Sigmoid colon (tissue), 6 donors: ENCODE measurements at regions not wholly inside any gene's neighbourhood (a gene's known extent, or its start where the extent isn't known, plus 50 kb on each side); places are given as distances from the start of the nearest gene placed in this dataset.

ENCODE experiments used
- DNase-seq: peaks from one replicate; pipeline ENCODE4 v3.0.0-alpha.2; 2019
- H3K27ac ChIP-seq, 4 donors: fragments of 200-600 bp; sonication (generic); one replicate each; pipeline ENCODE4 v1.5.1; 2016 to 2019; ENCODE audit warnings: mild to moderate bottlenecking in 1 of 4
- H3K27me3 ChIP-seq, 3 donors: fragments of 200-600 bp; sonication (generic); one replicate each; pipeline ENCODE4 v1.5.1; 2019; ENCODE audit warnings: mild to moderate bottlenecking in 1 of 3
- H3K36me3 ChIP-seq, 4 donors: fragments of 200-600 bp; sonication (generic); one replicate each; pipeline ENCODE4 v1.5.1; 2016 to 2019
- H3K4me1 ChIP-seq, 4 donors: fragments of 200-600 bp; sonication (generic); one replicate each; pipeline ENCODE4 v1.5.1; 2017 to 2019
- H3K4me3 ChIP-seq, 4 donors: fragments of 200-600 bp; sonication (generic); one replicate each; pipeline ENCODE4 v1.5.1; 2017 to 2019; ENCODE audit warnings: mild to moderate bottlenecking in 2 of 4, moderate library complexity in 1 of 4
- H3K9me3 ChIP-seq, 4 donors: fragments of 200-600 bp in 3 of 4; sonication (generic) in 3 of 4; one replicate each; pipeline versions ENCODE4 v1.5.1 to v1.6.1; 2013 to 2019
- EP300 ChIP-seq, 4 donors: sonication (generic); formaldehyde crosslinking; IDR thresholded peaks; one replicate each; pipeline ENCODE4 v1.6.1; 2017; ENCODE audit warnings: antibody characterized with exemption in 4 of 4
- POLR2A ChIP-seq, 2 donors: fragments of 450-650 bp; IDR thresholded peaks; one replicate each; pipeline ENCODE4 v1.6.1; 2016; ENCODE audit warnings: antibody characterized with exemption in 2 of 2, mild to moderate bottlenecking in 2 of 2, moderate library complexity in 2 of 2
- POLR2AphosphoS5 ChIP-seq, 4 donors: sonication (generic); formaldehyde crosslinking; IDR thresholded peaks; one replicate each; pipeline ENCODE4 v1.6.1; 2017; ENCODE audit warnings: antibody characterized with exemption in 4 of 4
- WGBS, 2 donors: extraction: QIAGEN DNeasy Blood & Tissue Kit; methylation state at CpG; one replicate each; pipeline ENCODE4 v1.1.7; 2013; 5-methylcytosine and 5-hydroxymethylcytosine counted together
- intact Hi-C: fragments of 100-400 bp; cut with DNase I; formaldehyde crosslinking; loops from one replicate; pipeline ENCODE4 v1.15.1; 2023
- TF ChIP-seq, protein P1 (sequence below), 4 experiments: fragments of 450-650 bp in 3 of 4; fragments of 200-600 bp in 1 of 4; IDR thresholded peaks; one replicate each; pipeline ENCODE4 v1.5.1; 2016 to 2019; ENCODE audit warnings: antibody characterized with exemption in 4 of 4, mild to moderate bottlenecking in 3 of 4, moderate library complexity in 2 of 4
- donor health status: healthy with polysubstance abuse.
- donor health status: healthy.

DNA sequence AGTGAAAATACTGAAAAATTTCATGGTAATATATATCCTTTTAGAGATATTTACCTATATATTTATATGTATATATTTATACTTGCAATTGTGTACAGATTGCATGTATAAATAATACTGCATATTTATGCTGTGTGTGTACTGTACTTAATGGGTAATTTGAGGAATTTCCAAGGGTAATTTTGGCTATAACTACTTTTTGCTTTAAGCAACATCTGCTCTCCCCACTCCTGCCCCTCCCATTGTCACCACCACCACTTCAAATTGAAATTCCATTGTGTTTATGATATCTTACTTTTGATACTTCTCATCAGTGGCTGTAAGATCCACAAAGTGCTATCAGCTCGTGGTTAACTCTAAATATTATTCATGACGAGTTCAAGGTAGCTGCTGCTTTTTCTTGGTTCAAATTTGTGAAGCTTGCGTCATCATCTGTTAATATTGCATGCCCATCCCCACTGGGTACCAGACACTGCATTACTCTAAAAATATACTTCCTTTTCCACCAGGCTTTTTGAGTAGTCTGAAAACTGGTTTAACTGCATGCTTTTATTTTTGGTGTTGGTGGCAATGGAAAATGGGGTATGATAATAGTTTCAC is 91.7 kb upstream of the MITF start:
- TF ChIP-seq POLR2AphosphoS5 (IDR thresholded peaks at IDR 0.05) (no peak), EP300 (IDR thresholded peaks at IDR 0.05) (no peak), POLR2A (IDR thresholded peaks at IDR 0.05) (no peak)
- TF ChIP-seq, protein P1, sequence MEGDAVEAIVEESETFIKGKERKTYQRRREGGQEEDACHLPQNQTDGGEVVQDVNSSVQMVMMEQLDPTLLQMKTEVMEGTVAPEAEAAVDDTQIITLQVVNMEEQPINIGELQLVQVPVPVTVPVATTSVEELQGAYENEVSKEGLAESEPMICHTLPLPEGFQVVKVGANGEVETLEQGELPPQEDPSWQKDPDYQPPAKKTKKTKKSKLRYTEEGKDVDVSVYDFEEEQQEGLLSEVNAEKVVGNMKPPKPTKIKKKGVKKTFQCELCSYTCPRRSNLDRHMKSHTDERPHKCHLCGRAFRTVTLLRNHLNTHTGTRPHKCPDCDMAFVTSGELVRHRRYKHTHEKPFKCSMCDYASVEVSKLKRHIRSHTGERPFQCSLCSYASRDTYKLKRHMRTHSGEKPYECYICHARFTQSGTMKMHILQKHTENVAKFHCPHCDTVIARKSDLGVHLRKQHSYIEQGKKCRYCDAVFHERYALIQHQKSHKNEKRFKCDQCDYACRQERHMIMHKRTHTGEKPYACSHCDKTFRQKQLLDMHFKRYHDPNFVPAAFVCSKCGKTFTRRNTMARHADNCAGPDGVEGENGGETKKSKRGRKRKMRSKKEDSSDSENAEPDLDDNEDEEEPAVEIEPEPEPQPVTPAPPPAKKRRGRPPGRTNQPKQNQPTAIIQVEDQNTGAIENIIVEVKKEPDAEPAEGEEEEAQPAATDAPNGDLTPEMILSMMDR (IDR thresholded peaks at IDR 0.05): no peak
- Histone ChIP-seq H3K9me3 (no peaks in the 10 kb centered on the region), H3K36me3 (no peaks in the 10 kb centered on the region), H3K27me3 (no peaks in the 10 kb centered on the region), H3K4me1 (peaks cover 0 to 12% (median 6%) of the 10 kb centered on the region in 4 donors), H3K4me3 (no peak overlapping the region), H3K27ac (no peak overlapping the region)
- DNase-seq: no peak
- WGBS, 2 donors: 38 to 49% methylated on average over 3 of the region's 3 CpGs
- intact Hi-C loops: no loop called here

DNA sequence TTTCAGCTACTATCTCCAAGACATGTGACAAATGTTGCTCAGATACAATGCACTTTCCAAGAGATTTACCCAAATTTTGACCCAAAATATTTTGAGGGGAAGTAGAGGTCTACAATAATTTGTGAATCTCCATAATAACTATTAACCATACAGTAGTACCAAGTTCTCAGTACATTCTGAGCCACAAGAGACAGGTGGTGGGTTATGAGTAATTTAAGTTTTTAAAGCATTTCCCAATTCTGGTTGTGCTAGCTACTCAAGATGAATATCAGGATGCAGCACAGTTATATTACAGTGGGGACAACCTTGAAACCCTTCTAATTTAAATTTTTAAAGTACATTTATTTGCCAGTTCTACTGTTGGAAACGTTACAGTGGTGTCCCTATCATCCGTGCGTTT is 92.2 kb upstream of the MITF start:
- WGBS, 2 donors: 89 to 97% methylated on average over 3 of the region's 3 CpGs
- TF ChIP-seq POLR2A (IDR thresholded peaks at IDR 0.05) (no peak), POLR2AphosphoS5 (IDR thresholded peaks at IDR 0.05) (no peak), EP300 (IDR thresholded peaks at IDR 0.05) (no peak)
- TF ChIP-seq, protein P1 (IDR thresholded peaks at IDR 0.05): no peak
- Histone ChIP-seq H3K4me3 (no peak overlapping the region), H3K27ac (no peak overlapping the region), H3K9me3 (no peaks in the 10 kb centered on the region), H3K27me3 (no peaks in the 10 kb centered on the region), H3K4me1 (peaks cover 0 to 12% (median 6%) of the 10 kb centered on the region in 4 donors), H3K36me3 (no peaks in the 10 kb centered on the region)
- intact Hi-C loops: no loop called here
- no peak for DNase-seq

DNA sequence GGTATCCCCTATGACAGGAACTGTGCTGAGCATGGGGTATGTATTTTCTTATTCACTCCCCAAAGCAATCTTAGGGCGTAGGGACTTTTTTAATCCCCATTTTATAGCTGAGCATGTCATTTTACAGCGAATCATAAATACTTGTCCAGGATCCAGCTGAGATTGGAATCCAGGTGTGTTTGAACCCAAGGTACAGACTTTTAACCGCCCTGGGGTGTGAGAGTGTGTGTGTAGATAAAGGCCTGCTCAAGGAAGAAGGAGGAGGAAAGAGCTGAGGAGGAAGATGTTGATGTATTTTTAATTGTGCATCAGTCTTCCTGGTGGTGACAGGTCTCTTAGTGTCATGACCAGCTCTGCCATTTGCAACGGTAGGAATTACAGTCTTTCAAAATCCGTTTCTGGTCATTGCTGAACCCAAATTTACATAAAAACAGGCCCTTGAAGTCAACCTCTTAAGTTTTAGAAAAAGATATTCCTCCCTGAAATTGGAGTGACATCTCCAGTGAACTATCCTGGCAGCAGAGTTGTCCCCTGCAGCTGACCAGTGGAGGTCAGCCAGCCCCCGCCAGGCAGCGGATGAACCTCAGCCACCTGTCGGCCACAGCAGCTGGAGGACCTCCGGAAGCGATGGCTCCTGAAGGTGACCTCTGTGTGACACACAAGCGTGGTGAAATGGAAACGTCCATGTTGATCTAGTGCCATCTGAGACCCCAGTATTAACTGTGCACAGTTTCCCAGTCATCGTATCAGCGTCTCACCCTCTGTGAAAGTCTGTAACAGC is 92.8 kb upstream of the MITF start:
- 67 to 86% methylated on average over 14 of the region's 14 CpGs for WGBS, 2 donors
- no peak overlapping the region for H3K27ac ChIP-seq
- H3K4me1 ChIP-seq: peaks cover 0 to 12% (median 6%) of the 10 kb centered on the region in 4 donors
- no peak overlapping the region for H3K4me3 ChIP-seq
- no peak for TF ChIP-seq POLR2AphosphoS5 (IDR thresholded peaks at IDR 0.05)
- intact Hi-C loops: no loop called here
- no peak for DNase-seq
- no peaks in the 10 kb centered on the region for H3K36me3 ChIP-seq
- no peaks in the 10 kb centered on the region for H3K27me3 ChIP-seq
- H3K9me3 ChIP-seq: no peaks in the 10 kb centered on the region

DNA sequence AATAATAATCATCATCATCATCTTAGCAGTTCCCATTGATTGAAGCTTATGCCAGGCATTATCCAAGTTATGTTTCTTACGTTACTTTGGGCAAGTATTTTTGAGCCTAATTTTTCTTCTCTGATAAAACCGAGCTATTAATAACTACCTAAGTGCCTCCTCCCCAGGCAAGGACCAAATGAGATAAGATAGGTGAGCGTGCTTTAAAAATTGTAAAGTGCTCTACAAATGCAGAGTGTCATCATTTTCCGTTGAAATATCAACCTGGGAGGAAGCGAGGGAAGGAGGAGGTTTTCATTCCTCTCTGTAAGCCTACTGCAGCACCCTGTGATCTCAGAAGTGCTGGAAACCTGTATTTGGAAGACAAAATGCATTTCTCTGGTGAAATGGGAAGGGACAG is 96.7 kb upstream of the MITF start:
- no peak for DNase-seq
- no peak overlapping the region for H3K27ac ChIP-seq
- H3K27me3 ChIP-seq: no peaks in the 10 kb centered on the region
- no peaks in the 10 kb centered on the region for H3K4me1 ChIP-seq
- WGBS, 2 donors: 89 to 93% methylated on average over 5 of the region's 5 CpGs
- peaks cover 0 to 3% (median 0%) of the 10 kb centered on the region in 4 donors for H3K9me3 ChIP-seq
- H3K4me3 ChIP-seq: no peak overlapping the region
- TF ChIP-seq EP300 (IDR thresholded peaks at IDR 0.05) (no peak), POLR2A (IDR thresholded peaks at IDR 0.05) (no peak), POLR2AphosphoS5 (IDR thresholded peaks at IDR 0.05) (no peak)
- TF ChIP-seq, protein P1 (IDR thresholded peaks at IDR 0.05): no peak
- intact Hi-C loops: no loop called here
- H3K36me3 ChIP-seq: no peaks in the 10 kb centered on the region

DNA sequence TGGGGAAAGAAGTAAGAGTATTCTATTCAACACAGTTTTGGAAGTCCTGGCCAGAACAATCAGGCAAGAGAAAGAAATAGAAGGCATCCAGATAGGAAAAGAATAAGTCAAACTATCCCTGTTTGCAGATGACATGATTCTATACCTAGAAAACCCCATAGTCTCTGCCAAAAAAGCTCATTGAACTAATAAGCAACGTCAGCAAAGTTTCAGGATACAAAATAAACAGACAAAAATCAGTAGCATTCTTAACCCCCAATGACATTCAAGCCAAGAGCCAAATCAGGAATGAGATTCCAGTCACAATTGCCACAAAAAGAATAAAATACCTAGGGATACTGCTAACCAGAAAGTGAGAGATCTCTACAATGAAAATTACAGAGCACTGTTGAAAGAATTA is 99.4 kb upstream of the MITF start:
- TF ChIP-seq POLR2AphosphoS5 (IDR thresholded peaks at IDR 0.05) (no peak), EP300 (IDR thresholded peaks at IDR 0.05) (no peak)
- TF ChIP-seq, protein P1 (IDR thresholded peaks at IDR 0.05): no peak
- DNase-seq: no peak
- intact Hi-C loops: no loop called here
- Histone ChIP-seq H3K36me3 (no peaks in the 10 kb centered on the region), H3K9me3 (peaks cover 0 to 3% (median 0%) of the 10 kb centered on the region in 4 donors), H3K4me1 (no peaks in the 10 kb centered on the region), H3K4me3 (no peak overlapping the region), H3K27ac (no peak overlapping the region), H3K27me3 (no peaks in the 10 kb centered on the region)
- 63% methylated on average over 1 of the region's 1 CpG for WGBS, 2 donors
